Natural killer cell (primary cell): ENCODE measurements at regions not wholly inside any gene's neighbourhood (a gene's known extent, or its start where the extent isn't known, plus 50 kb on each side); places are given as distances from the start of the nearest gene placed in this dataset.

Experiments used
- ATAC-seq, 3 donors: fragments of 150-1000 bp in 2 of 3; fragments of 200-7000 bp in 1 of 3; cut with Tn5 transposase; 1 replicate in 1 of 3; 2 replicates in 2 of 3; pipeline ENCODE4 v1.10.0; 2021; ENCODE audit warnings: mild to moderate bottlenecking in 2 of 3, moderate library complexity in 2 of 3
- DNase-seq, 2 donors: peaks; one replicate each; pipeline versions ENCODE4 v3.0.0 to v3.0.0-alpha.2; 2013 to 2021; ENCODE audit warnings: mixed read lengths in 1 of 2
- H3K27ac ChIP-seq: one replicate; pipeline ENCODE4 v1.5.1; 2013; ENCODE audit warnings: mild to moderate bottlenecking, low read length
- H3K27me3 ChIP-seq: one replicate; pipeline ENCODE4 v1.6.1; 2013; ENCODE audit warnings: low read length; ENCODE audit not compliant: control insufficient read depth, insufficient read depth
- H3K36me3 ChIP-seq: one replicate; pipeline ENCODE4 v1.6.1; 2013; ENCODE audit warnings: low read length; ENCODE audit not compliant: control insufficient read depth, insufficient read depth
- H3K4me1 ChIP-seq: one replicate; pipeline ENCODE4 v1.6.1; 2013; ENCODE audit warnings: low read length; ENCODE audit not compliant: control insufficient read depth, insufficient read depth
- H3K4me3 ChIP-seq: one replicate; pipeline ENCODE4 v1.5.1; 2013; ENCODE audit warnings: low read length
- H3K9me3 ChIP-seq: one replicate; pipeline ENCODE4 v1.6.1; 2013; ENCODE audit warnings: low read length; ENCODE audit not compliant: control insufficient read depth, insufficient read depth
- H3K27ac Mint-ChIP-seq, 2 donors: one replicate each; pipeline ENCODE4 v1.8.0; 2022; ENCODE audit warnings: mild to moderate bottlenecking in 2 of 2, mixed read lengths in 2 of 2, moderate library complexity in 1 of 2
- H3K27me3 Mint-ChIP-seq, 2 donors: one replicate each; pipeline ENCODE4 v1.8.0; 2022; ENCODE audit warnings: low read depth in 2 of 2, mixed read lengths in 2 of 2
- H3K36me3 Mint-ChIP-seq: one replicate; pipeline ENCODE4 v1.8.0; 2022; ENCODE audit warnings: mixed read lengths
- H3K4me1 Mint-ChIP-seq, 2 donors: one replicate each; pipeline ENCODE4 v1.8.0; 2022; ENCODE audit warnings: mixed read lengths in 2 of 2
- H3K4me3 Mint-ChIP-seq: one replicate; pipeline ENCODE4 v1.8.0; 2022; ENCODE audit warnings: mild to moderate bottlenecking, moderate library complexity, mixed read lengths
- H3K9me3 Mint-ChIP-seq, 2 donors: one replicate each; pipeline ENCODE4 v1.8.0; 2022; ENCODE audit warnings: mixed read lengths in 2 of 2
- CTCF ChIP-seq: fragments of 200-600 bp; IDR thresholded peaks from one replicate; pipeline ENCODE4 v1.8.0; 2022; ENCODE audit warnings: antibody characterized with exemption
- WGBS: methylation state at CpG from one replicate; pipeline ENCODE4 v1.1.7; 2013; ENCODE audit warnings: missing lambda C conversion rate; ENCODE audit not compliant: insufficient coverage; 5-methylcytosine and 5-hydroxymethylcytosine counted together
- intact Hi-C: fragments of 100-400 bp; cut with micrococcal nuclease; formaldehyde crosslinking; loops from one replicate; pipeline ENCODE4 v1.14.2; 2022

GRCh38 chr2:45289997-45290709 lies 280.9 kb upstream of the SIX2 start:
- Mint-ChIP-seq H3K27ac (no peak overlapping the region), H3K36me3 (no peaks in the 10 kb centered on the region), H3K27me3 (peaks cover 10 to 37% of the 10 kb centered on the region in 2 donors), H3K4me1 (no peaks in the 10 kb centered on the region), H3K4me3 (no peak overlapping the region), H3K9me3 (no peaks in the 10 kb centered on the region)
- intact Hi-C loops: no loop called here
- H3K4me1 ChIP-seq: no peaks in the 10 kb centered on the region
- no peak for DNase-seq
- no peaks in the 10 kb centered on the region for H3K27me3 ChIP-seq
- no peak overlapping the region for H3K4me3 ChIP-seq
- no peak for ATAC-seq
- no peaks in the 10 kb centered on the region for H3K36me3 ChIP-seq
- H3K9me3 ChIP-seq: no peaks in the 10 kb centered on the region
- WGBS: 90% methylated on average over 6 of the region's 6 CpGs
- H3K27ac ChIP-seq: no peak overlapping the region
- TF ChIP-seq CTCF: no peak

GRCh38 chr2:45288532-45289417 lies 279.5 kb upstream of the SIX2 start:
- no peak for TF ChIP-seq CTCF
- no peaks in the 10 kb centered on the region for H3K27me3 ChIP-seq
- no peaks in the 10 kb centered on the region for H3K36me3 Mint-ChIP-seq
- H3K27ac ChIP-seq: no peak overlapping the region
- H3K4me1 Mint-ChIP-seq: no peaks in the 10 kb centered on the region
- intact Hi-C loops: no loop called here
- no peaks in the 10 kb centered on the region for H3K4me1 ChIP-seq
- no peaks in the 10 kb centered on the region for H3K9me3 Mint-ChIP-seq
- ATAC-seq: no peak
- DNase-seq: no peak
- 89% methylated on average over 5 of the region's 6 CpGs for WGBS
- H3K9me3 ChIP-seq: no peaks in the 10 kb centered on the region
- no peaks in the 10 kb centered on the region for H3K36me3 ChIP-seq
- H3K27me3 Mint-ChIP-seq: peaks cover 8 to 37% of the 10 kb centered on the region in 2 donors
- H3K4me3 ChIP-seq: no peak overlapping the region
- H3K27ac Mint-ChIP-seq: no peak overlapping the region
- no peak overlapping the region for H3K4me3 Mint-ChIP-seq

- no peaks in the 10 kb centered on the region for H3K9me3 Mint-ChIP-seq
- Histone ChIP-seq H3K9me3 (no peaks in the 10 kb centered on the region), H3K4me1 (no peaks in the 10 kb centered on the region), H3K27me3 (no peaks in the 10 kb centered on the region), H3K27ac (no peak overlapping the region), H3K36me3 (no peaks in the 10 kb centered on the region), H3K4me3 (no peak overlapping the region)
- no peaks in the 10 kb centered on the region for H3K36me3 Mint-ChIP-seq
- H3K27ac Mint-ChIP-seq: no peak overlapping the region
- 97% methylated on average over 4 of the region's 4 CpGs for WGBS
- no peak for ATAC-seq
- no peak for TF ChIP-seq CTCF
- H3K27me3 Mint-ChIP-seq: peaks cover 8 to 27% of the 10 kb centered on the region in 2 donors
- no peak overlapping the region for H3K4me3 Mint-ChIP-seq
- no peak for DNase-seq
- no peaks in the 10 kb centered on the region for H3K4me1 Mint-ChIP-seq
- intact Hi-C loops: no loop called here
These were observed 277.8 kb upstream of the SIX2 start for GRCh38 chr2:45287045-45287444.
